ENCODE measurements at regions not wholly inside any gene's neighbourhood (a gene's known extent, or its start where the extent isn't known, plus 50 kb on each side); places are given as distances from the start of the nearest gene placed in this dataset.

- TF ChIP-seq CTCF (optimal IDR thresholded peaks at IDR 0.05 in 1 of 3, IDR thresholded peaks at IDR 0.05 in 1 of 3, conservative IDR thresholded peaks at IDR 0.05 in 1 of 3; ENCODE audit: extremely low read depth in 1 of 3, insufficient read depth in 2 of 3, low read length in 3 of 3), result no peak
- no peak for TF ChIP-seq EZH2 (IDR thresholded peaks at IDR 0.05; ENCODE audit: low read length)
Observed at GRCh38 chr12:31896514-31897039, 62.6 kb upstream of the RESF1 start.

Data from keratinocyte (primary cell).